Esophagus (tissue), 2 donors: ENCODE measurements at regions not wholly inside any gene's neighbourhood (a gene's known extent, or its start where the extent isn't known, plus 50 kb on each side); places are given as distances from the start of the nearest gene placed in this dataset.

Source experiments
- H3K27ac ChIP-seq, 2 donors: one replicate each; pipeline ENCODE4 v1.5.1; 2013; ENCODE audit warnings: low read depth in 2 of 2, mild to moderate bottlenecking in 2 of 2, inconsistent platforms in 1 of 2, low read length in 1 of 2, moderate library complexity in 1 of 2
- H3K27me3 ChIP-seq, 2 donors: one replicate each; pipeline ENCODE4 v1.6.1; 2013; ENCODE audit warnings: low read length in 2 of 2, control low read depth in 1 of 2, mild to moderate bottlenecking in 1 of 2; ENCODE audit not compliant: insufficient read depth in 2 of 2, control insufficient read depth in 1 of 2
- H3K36me3 ChIP-seq, 2 donors: one replicate each; pipeline ENCODE4 v1.6.1; 2013; ENCODE audit warnings: low read length in 1 of 2; ENCODE audit not compliant: control insufficient read depth in 2 of 2, insufficient read depth in 2 of 2
- H3K4me1 ChIP-seq, 2 donors: one replicate each; pipeline ENCODE4 v1.6.1; 2013; ENCODE audit warnings: low read length in 1 of 2; ENCODE audit not compliant: control insufficient read depth in 2 of 2, insufficient read depth in 2 of 2
- H3K4me3 ChIP-seq, 2 donors: one replicate each; pipeline ENCODE4 v1.5.1; 2013; ENCODE audit warnings: low read length in 2 of 2, mild to moderate bottlenecking in 2 of 2, low read depth in 1 of 2, moderate library complexity in 1 of 2
- H3K9me3 ChIP-seq, 2 donors: one replicate each; pipeline ENCODE4 v1.6.1; 2013; ENCODE audit warnings: mild to moderate bottlenecking in 2 of 2, low read depth in 1 of 2, low read length in 1 of 2, moderate library complexity in 1 of 2; ENCODE audit not compliant: control insufficient read depth in 2 of 2, insufficient read depth in 1 of 2
- WGBS, 2 donors: extraction: QIAGEN DNeasy Blood & Tissue Kit; methylation state at CpG; one replicate each; pipeline ENCODE4 v1.1.7; 2013; 5-methylcytosine and 5-hydroxymethylcytosine counted together
- donor health status: healthy with polysubstance abuse.
- donor health status: Bipolar disorder and iron deficiency.

DNA sequence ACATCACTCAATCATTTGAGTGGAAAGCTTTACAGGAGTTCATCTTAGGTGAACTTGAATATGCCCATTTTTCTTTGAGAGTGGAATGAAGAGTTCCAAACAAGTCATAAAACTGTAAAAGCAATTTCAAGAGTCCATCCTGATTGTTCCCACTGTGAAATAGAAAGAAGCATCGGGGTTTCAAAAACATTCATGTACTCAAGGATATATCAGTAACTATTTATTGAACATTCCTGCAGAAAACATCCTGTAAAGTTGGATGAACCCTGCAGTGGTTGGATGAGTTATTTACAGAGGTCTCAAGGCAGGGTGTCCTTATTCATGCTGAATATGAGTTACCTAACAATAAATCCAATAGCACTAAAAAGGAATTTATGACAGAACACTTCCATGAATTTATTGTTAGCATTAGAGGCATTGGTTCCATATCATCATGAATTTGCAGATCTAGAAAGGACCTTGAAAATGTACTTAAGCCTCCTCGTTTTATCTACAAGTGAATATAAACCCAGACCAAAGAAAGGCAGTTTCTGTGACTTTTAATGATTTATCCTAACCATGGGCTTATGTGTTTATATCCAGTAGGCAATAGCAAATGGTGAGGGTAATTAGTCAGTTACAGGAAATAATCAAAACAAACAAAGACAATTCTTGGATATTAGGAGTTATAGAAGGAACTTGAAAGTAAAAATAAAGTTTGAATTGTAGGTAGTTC lies 361.9 kb upstream of the KCNMB2 start:
- no peaks in the 10 kb centered on the region for H3K9me3 ChIP-seq
- no peak overlapping the region for H3K4me3 ChIP-seq
- 72 to 89% methylated on average over 2 of the region's 2 CpGs for WGBS, 2 donors
- no peaks in the 10 kb centered on the region for H3K27me3 ChIP-seq
- H3K27ac ChIP-seq = no peak overlapping the region
- H3K36me3 ChIP-seq = no peaks in the 10 kb centered on the region
- no peaks in the 10 kb centered on the region for H3K4me1 ChIP-seq

DNA sequence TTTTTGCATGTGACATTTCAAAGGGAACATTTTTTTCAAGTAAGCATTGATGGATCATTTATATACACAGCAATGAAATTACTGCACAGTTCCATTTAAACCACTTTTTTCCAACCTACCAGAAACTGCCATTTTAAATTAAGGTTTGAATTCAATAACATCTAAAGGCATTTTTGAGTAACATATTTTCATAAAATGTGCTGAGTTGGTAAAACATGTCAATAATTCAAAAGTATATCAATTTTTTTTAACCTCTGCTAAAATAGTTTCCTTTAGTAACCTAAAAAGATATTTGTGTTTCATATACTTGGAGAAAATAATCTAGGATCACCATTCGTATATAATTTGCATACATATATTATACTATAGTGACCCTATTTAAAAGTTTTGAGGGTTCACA lies 355.1 kb upstream of the KCNMB2 start:
- no peaks in the 10 kb centered on the region for H3K36me3 ChIP-seq
- no peaks in the 10 kb centered on the region for H3K27me3 ChIP-seq
- H3K4me1 ChIP-seq = no peaks in the 10 kb centered on the region
- no peak overlapping the region for H3K4me3 ChIP-seq
- no peaks in the 10 kb centered on the region for H3K9me3 ChIP-seq
- 85% methylated on average over 1 of the region's 1 CpG for WGBS, 2 donors
- no peak overlapping the region for H3K27ac ChIP-seq

DNA sequence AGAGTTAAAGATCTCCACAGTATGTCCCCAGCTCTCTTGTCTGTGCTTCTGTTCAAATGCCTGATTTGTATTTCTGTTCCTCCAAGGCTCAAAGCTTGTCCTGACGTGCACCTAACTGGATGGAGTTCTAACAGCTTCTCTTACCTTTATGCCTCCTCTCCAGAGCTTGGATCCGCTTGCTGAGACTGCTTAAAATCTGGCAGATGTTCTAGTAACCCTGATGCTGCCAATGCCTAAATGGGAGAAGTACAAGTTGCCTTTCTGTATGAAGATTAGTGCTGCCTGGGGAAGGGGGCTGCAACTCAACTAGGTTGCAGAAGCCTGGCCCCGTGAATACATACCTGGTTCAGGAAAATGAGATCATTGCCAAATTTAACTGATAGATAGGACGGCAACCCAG lies 354.5 kb upstream of the KCNMB2 start:
- Histone ChIP-seq H3K36me3 (no peaks in the 10 kb centered on the region), H3K27ac (no peak overlapping the region), H3K27me3 (no peaks in the 10 kb centered on the region), H3K4me1 (no peaks in the 10 kb centered on the region), H3K9me3 (no peaks in the 10 kb centered on the region), H3K4me3 (no peak overlapping the region)
- WGBS, 2 donors = 50 to 64% methylated on average over 4 of the region's 4 CpGs

DNA sequence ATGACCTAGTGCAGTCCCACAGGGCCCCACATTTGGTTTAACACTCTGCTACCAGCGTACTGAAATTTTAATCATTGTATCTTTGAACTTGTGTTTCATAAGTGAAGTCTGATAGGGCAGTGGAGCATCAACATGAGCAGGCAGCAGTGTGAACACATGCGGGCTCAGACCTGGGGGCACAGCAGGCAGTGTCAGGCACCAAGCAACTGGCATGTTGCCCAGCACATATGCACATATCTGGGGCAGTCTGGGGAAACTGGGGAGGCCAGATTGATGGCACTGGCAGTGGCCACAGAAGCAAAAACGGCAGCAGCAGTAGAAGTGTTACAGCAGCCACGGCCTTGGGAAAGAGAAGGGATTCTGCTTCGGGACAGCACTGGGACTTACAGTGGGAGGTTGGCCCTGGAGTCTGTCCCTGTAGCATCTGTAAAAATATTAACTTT lies 353.9 kb upstream of the KCNMB2 start:
- Histone ChIP-seq H3K4me1 (no peaks in the 10 kb centered on the region), H3K9me3 (no peaks in the 10 kb centered on the region), H3K36me3 (no peaks in the 10 kb centered on the region), H3K27me3 (no peaks in the 10 kb centered on the region), H3K27ac (no peak overlapping the region), H3K4me3 (no peak overlapping the region)
- WGBS, 2 donors = 59 to 66% methylated on average over 5 of the region's 5 CpGs

DNA sequence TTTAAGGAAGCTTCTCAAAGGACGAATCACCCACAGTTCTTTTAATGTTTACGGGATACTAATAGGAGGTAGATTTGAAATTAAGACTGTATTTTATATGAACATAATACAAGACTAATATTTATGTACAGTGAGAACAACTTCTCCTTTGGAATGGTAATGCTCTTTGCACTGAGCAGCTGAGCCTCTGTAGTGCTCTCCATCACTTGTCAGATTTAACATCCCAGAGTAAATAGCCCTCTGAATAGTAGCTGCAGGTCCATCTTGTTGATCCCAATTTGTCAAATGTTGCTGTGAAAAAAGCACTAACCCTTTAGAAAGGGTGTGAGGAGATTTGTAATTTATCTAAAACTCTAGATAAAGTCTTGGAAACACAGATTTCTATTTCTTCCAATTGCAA lies 351.4 kb upstream of the KCNMB2 start:
- no peaks in the 10 kb centered on the region for H3K27me3 ChIP-seq
- WGBS, 2 donors = 86 to 97% methylated on average over 2 of the region's 2 CpGs
- H3K4me3 ChIP-seq = no peak overlapping the region
- H3K36me3 ChIP-seq = no peaks in the 10 kb centered on the region
- no peak overlapping the region for H3K27ac ChIP-seq
- no peaks in the 10 kb centered on the region for H3K4me1 ChIP-seq
- no peaks in the 10 kb centered on the region for H3K9me3 ChIP-seq

DNA sequence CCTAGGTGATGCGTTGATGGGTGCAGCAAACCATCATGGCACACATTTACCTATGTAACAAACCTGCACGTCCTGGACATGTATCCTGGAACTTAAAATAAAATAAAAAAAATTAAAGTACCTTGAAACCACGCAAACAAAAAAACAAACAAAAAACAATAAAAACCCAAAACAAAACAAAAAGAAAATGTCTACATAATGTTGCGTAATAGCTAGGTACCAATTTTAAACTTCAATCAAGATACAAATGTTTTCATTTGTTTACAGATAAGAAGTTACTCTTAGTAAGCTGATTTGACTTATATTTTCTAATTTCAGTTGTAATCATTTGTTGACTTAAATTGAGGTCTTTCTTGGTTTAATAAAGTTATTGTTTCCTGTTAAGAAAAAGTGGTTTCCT lies 349.6 kb upstream of the KCNMB2 start:
- Histone ChIP-seq H3K4me3 (no peak overlapping the region), H3K27ac (no peak overlapping the region), H3K36me3 (no peaks in the 10 kb centered on the region), H3K9me3 (no peaks in the 10 kb centered on the region), H3K4me1 (no peaks in the 10 kb centered on the region), H3K27me3 (no peaks in the 10 kb centered on the region)
- WGBS, 2 donors = 87 to 96% methylated on average over 4 of the region's 4 CpGs

DNA sequence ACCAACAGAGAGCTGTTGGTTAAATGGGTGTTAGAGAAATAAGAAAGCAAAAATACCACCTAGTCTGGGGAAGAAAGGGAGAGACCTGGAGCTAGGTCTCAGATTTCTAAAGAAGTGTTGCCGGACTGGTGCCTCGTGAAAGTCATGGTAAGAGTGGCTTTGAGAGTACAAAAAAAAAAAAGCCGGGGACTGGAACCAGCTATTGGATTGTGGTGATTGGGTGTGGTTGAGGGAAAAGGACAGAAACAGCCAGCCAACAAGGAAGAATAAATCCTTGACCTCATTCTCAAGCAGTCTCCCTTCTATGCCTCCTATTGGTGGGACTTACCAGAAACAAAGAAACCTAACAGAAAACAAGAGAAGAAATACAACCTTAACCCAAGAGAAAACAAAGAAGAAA lies 346.4 kb upstream of the KCNMB2 start:
- no peak overlapping the region for H3K27ac ChIP-seq
- no peaks in the 10 kb centered on the region for H3K36me3 ChIP-seq
- H3K27me3 ChIP-seq = no peaks in the 10 kb centered on the region
- no peaks in the 10 kb centered on the region for H3K9me3 ChIP-seq
- H3K4me3 ChIP-seq = no peak overlapping the region
- H3K4me1 ChIP-seq = no peaks in the 10 kb centered on the region
- WGBS, 2 donors = 77 to 79% methylated on average over 3 of the region's 3 CpGs

DNA sequence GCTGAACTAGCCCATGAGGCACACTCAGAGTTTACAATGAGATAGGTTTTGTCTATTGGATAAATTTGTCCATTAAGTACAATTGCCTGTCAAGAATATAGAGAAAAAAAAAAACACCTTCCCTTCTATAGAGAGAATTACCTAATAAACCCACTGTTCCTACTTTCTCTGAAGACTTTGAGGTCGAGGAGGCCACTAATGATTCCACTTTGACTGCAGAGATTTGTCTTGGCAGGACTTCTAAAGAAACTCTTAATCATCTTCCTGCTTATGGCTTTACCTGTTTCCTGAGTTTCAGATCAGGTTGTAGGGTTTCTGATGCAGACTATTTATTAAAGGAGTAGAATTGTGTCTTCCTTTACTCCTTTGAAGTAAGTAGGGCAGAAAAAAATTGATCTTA lies 342.4 kb upstream of the KCNMB2 start:
- no peak overlapping the region for H3K27ac ChIP-seq

DNA sequence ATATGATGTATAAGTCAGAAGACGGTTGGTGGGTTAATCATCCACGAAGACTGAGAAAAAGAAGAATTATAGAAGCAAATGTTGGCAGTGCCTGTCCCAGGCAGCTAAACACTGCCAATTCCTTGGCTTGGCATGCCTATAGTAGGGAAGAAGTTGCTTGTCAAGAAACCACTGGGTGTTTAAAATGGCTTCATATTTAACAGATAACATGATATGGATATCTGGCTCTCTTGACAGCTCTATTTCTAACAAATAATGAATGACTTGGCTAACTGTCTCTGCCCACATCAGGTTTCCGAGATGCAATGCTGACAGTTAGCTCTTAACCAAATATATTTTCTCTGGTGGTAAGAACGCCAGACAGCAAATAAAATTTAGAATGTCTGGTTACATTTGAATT lies 341.7 kb upstream of the KCNMB2 start:
- Histone ChIP-seq H3K27me3 (no peaks in the 10 kb centered on the region), H3K36me3 (no peaks in the 10 kb centered on the region), H3K4me1 (no peaks in the 10 kb centered on the region), H3K4me3 (no peak overlapping the region), H3K9me3 (no peaks in the 10 kb centered on the region), H3K27ac (no peak overlapping the region)
- 61 to 70% methylated on average over 4 of the region's 4 CpGs for WGBS, 2 donors

More for the DNA sequence above, 342.4 kb upstream of the KCNMB2 start:
- H3K9me3 ChIP-seq = no peaks in the 10 kb centered on the region
- WGBS, 2 donors = 16 to 27% methylated on average over 1 of the region's 1 CpG
- no peaks in the 10 kb centered on the region for H3K36me3 ChIP-seq
- H3K4me3 ChIP-seq = no peak overlapping the region
- no peaks in the 10 kb centered on the region for H3K27me3 ChIP-seq
- H3K4me1 ChIP-seq = no peaks in the 10 kb centered on the region

DNA sequence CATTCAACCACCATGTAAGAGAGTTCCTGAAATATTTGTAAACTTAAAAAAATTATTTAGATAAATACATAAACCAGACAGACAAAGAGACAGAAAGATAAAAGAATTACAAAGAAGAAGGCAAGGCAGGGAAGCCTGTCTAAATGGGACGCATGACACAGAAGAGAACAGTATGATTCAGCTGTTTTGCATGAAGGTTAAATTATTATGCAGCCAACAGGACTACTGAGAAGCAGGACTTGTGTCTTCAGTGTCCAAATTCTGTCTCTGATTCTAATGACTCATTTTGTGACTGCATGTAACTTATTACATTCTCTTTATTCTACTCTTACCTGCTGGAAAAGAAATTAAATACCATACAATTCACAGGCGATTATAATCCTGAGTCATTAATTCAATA lies 340.4 kb upstream of the KCNMB2 start:
- H3K27ac ChIP-seq = no peak overlapping the region
- H3K27me3 ChIP-seq = no peaks in the 10 kb centered on the region
- no peak overlapping the region for H3K4me3 ChIP-seq
- H3K4me1 ChIP-seq = no peaks in the 10 kb centered on the region
- 43 to 48% methylated on average over 2 of the region's 2 CpGs for WGBS, 2 donors
- H3K36me3 ChIP-seq = no peaks in the 10 kb centered on the region
- H3K9me3 ChIP-seq = no peaks in the 10 kb centered on the region
